Brain microvascular endothelial cell (primary cell): ENCODE measurements at regions not wholly inside any gene's neighbourhood (a gene's known extent, or its start where the extent isn't known, plus 50 kb on each side); places are given as distances from the start of the nearest gene placed in this dataset.
"Not testable (repeated sequence)": the region's sequence is repeated elsewhere in the genome, so short reads cannot be mapped to it uniquely, and the experiment has no call there.

Experiments
- DNase-seq: peaks from one replicate; pipeline ENCODE4 v3.0.0-alpha.2; 2020
- H3K27ac ChIP-seq: fragments of 250-450 bp; sonication (Bioruptor Pico); 2 replicates; pipeline ENCODE4 v1.5.1; 2020; ENCODE audit warnings: mild to moderate bottlenecking, moderate library complexity
- H3K27me3 ChIP-seq: fragments of 250-450 bp; sonication (Bioruptor Pico); replicated peaks from 2 replicates; pipeline ENCODE4 v1.5.1; 2020; ENCODE audit warnings: mild to moderate bottlenecking
- H3K36me3 ChIP-seq: fragments of 250-450 bp; sonication (Bioruptor Pico); replicated peaks from 2 replicates; pipeline ENCODE4 v1.5.1; 2020; ENCODE audit warnings: mild to moderate bottlenecking
- H3K4me3 ChIP-seq: 2 replicates; pipeline ENCODE4 v1.5.1; 2011; ENCODE audit warnings: low read depth, mild to moderate bottlenecking, control low read depth, low read length, moderate library complexity
- in situ Hi-C: cut with HindIII; loops from 2 replicates; pipeline ENCODE4 v1.10.0; 2017; ENCODE audit warnings: low sequenced_read_pairs, low pct_ligation_motif_present
- TF ChIP-seq, protein P1 (sequence below): IDR thresholded peaks from 2 replicates; pipeline ENCODE4 v1.5.1; 2011; ENCODE audit warnings: low read depth, mild to moderate bottlenecking, moderate library complexity, low read length, control low read depth, inconsistent platforms; ENCODE audit errors: missing control alignments

DNA sequence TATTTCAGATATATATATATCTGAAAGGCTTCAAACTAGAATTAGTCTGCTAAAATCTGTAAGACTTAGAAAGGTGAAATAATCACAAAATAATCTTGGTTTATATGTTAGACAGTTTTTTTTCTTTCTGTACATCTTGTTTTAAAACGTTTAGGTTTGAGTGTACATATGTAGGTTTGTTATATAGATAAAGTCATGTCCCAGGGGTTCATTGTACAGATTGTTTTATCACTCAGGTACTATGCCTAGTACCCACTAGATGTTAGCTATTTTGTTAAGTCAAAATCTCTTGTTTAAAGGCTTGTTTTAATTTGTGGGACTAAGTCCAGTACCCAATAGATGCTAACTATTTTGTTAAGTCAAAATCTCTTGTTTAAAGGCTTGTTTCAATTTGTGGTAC is 1339.0 kb upstream of the CITED2 start:
- Histone ChIP-seq H3K27ac (no peak overlapping the region), H3K36me3 (no peaks in the 10 kb centered on the region), H3K27me3 (no peaks in the 10 kb centered on the region), H3K4me3 (no peak overlapping the region)
- in situ Hi-C loops = no loop called here
- TF ChIP-seq, protein P1, sequence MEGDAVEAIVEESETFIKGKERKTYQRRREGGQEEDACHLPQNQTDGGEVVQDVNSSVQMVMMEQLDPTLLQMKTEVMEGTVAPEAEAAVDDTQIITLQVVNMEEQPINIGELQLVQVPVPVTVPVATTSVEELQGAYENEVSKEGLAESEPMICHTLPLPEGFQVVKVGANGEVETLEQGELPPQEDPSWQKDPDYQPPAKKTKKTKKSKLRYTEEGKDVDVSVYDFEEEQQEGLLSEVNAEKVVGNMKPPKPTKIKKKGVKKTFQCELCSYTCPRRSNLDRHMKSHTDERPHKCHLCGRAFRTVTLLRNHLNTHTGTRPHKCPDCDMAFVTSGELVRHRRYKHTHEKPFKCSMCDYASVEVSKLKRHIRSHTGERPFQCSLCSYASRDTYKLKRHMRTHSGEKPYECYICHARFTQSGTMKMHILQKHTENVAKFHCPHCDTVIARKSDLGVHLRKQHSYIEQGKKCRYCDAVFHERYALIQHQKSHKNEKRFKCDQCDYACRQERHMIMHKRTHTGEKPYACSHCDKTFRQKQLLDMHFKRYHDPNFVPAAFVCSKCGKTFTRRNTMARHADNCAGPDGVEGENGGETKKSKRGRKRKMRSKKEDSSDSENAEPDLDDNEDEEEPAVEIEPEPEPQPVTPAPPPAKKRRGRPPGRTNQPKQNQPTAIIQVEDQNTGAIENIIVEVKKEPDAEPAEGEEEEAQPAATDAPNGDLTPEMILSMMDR = no peak
- no peak for DNase-seq

DNA sequence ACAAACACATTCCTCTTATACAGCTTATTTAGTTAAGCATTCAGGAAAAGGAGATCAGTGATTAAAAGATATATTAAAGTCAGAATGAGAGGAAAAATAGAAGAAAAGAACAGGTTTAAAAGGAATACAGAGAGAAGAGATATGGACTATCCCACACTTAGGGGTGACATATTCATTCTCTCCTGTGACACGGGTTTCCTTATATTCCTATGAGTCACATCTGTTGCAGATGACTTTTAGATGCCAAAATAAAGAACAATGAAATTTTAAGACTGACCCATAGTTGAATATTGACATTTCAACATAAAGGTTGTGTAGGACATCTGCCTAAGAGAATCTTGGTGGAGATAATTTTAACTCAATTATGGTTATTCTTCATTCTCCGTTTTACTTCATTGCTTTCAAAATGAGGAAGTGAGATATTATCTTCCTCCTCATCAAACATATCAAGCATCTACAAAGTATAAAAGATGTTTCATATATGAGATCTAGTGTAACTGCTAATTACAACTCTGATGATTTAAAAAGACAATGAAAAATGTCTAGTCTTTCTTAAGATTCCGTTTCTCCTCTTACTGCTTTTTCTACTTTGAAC is 1336.7 kb upstream of the CITED2 start:
- no peak overlapping the region for H3K27ac ChIP-seq
- no peak for DNase-seq
- TF ChIP-seq, protein P1 = no peak
- H3K27me3 ChIP-seq = no peaks in the 10 kb centered on the region
- H3K4me3 ChIP-seq = no peak overlapping the region
- in situ Hi-C loops = no loop called here
- no peaks in the 10 kb centered on the region for H3K36me3 ChIP-seq

DNA sequence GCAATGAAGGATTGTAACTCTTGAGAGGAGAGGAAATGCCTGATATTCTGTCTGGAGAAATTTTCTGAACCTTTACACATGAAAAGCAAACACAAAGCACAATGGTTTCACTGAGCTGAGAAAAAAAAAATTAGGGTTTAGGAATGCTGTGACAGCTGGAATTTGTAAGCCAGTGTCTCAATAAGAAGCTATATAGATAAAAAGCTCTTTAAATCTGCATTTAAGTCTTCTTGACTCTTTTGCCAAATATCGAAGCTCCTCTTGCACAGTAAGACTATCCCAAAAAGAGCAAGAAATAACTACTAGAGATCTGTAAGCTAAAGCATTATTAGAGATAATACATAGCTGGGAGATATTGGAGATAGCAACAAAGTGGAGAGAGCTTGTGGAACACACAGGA is 1334.0 kb upstream of the CITED2 start:
- in situ Hi-C loops = no loop called here

DNA sequence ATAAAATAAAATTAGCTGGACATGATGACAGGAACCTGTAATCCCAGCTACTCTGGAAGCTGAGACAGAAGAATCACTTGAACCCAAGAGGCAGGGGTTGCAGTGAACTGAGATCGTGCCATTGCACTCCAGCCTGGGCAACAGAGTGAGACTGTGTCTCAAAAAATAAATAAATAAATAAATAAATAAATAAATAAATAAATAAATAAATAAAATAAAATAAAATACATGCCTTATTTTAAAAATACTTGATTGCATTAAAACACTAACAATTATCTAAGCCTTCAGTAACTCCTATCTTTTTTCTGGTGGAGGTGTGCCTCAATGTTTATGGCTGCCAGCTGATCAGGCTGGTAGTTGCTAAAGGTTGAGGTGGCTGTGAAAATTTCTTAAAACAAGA is 1329.6 kb upstream of the CITED2 start:
- H3K36me3 ChIP-seq, DNase-seq, H3K27me3 ChIP-seq, H3K4me3 ChIP-seq, in situ Hi-C loops, H3K27ac ChIP-seq: not testable (repeated sequence)

More for the DNA sequence above, 1334.0 kb upstream of the CITED2 start:
- Histone ChIP-seq H3K27me3 (no peaks in the 10 kb centered on the region), H3K27ac (no peak overlapping the region), H3K4me3 (no peak overlapping the region), H3K36me3 (no peaks in the 10 kb centered on the region)
- no peak for DNase-seq
- TF ChIP-seq, protein P1 = no peak

DNA sequence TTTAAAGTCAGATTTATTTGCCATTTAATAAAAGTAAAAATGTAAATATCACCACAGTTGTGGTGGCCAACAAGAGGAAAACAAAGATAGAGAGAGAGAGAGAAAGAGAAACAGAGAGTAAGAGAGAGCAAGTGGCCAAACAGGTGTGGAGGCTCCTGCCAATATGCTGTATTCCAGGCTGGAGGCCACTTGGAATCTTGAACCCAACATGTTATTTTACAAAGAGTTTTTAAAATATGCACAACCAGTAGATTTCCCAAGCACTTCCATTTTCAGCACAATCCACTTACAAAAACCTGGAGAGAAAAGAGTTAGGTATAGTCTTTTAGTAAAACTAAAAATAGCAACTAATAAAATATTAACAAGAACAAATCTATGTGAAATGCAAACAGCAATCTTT is 1323.1 kb upstream of the CITED2 start:
- TF ChIP-seq, protein P1 = no peak
- Histone ChIP-seq H3K4me3 (no peak overlapping the region), H3K27ac (no peak overlapping the region), H3K36me3 (no peaks in the 10 kb centered on the region), H3K27me3 (no peaks in the 10 kb centered on the region)
- in situ Hi-C loops = no loop called here
- DNase-seq = no peak

DNA sequence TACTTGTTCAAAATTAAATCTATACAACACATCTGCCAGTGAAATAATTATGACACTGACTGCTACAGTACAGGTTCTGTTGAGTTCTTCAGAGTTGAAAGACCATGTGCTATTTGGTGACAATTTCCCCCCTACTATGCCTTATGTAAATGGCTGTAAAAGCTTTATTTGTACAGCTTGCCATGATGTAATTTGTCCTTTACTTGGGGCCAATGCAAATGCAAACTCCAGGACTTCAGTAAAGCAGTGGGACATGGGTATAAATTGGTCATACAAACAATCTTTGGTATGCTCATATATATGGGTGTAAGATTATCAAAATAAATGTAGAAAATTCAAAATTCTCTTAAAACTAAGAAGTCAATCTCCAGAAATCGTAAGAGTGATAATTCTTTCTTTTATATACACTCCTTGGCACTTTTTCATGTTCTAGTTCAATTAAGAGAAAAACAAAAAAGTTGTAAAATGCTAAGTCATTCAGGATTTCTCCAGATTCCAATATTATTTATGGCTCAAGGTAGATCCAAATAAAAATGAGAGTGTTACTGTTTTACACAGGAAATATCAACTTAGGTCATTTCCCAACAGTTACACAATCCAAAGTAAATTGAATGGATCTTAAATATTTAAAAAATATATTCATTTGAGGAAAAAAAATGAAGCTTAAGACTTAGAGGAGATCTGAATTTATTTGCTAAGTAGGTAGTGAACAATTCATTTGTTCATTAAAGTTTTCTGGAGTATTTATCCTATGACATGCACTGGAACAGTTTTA is 1310.5 kb upstream of the CITED2 start:
- DNase-seq = no peak
- in situ Hi-C loops = no loop called here

More for the DNA sequence above, 1310.5 kb upstream of the CITED2 start:
- H3K27me3 ChIP-seq = no peaks in the 10 kb centered on the region
- H3K27ac ChIP-seq = no peak overlapping the region
- H3K36me3 ChIP-seq = no peaks in the 10 kb centered on the region
- no peak overlapping the region for H3K4me3 ChIP-seq
- TF ChIP-seq, protein P1 = no peak
